ENCODE measurements at regions not wholly inside any gene's neighbourhood (a gene's known extent, or its start where the extent isn't known, plus 50 kb on each side); places are given as distances from the start of the nearest gene placed in this dataset.
"Not testable (repeated sequence)": the region's sequence is repeated elsewhere in the genome, so short reads cannot be mapped to it uniquely, and the experiment has no call there.

DNA sequence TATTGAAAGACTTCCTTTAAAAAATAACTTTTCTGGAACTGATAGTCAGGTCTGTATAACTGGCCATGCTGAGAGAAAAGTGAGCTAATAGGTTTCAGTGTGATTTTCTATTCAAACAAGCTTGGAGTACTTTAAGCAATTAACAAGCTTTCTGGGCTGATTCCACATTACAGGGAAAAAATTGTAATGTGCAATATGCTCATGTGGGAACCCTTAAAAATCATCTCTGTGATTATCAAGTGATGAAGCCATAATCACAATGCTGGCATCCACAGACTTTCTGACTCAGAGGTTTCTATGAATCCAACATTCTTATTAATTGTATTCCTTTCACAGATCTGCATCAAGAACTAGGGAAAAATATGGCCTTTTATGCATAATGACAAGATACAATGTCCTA is 212.2 kb upstream of the ACO1 start:
- intact Hi-C loops (cut with DNase I): no loop called here
- Histone ChIP-seq H3K27me3 (no peaks in the 10 kb centered on the region), H3K4me3 (replicated peaks in 1 of 3) (no peak overlapping the region), H3K36me3 (no peaks in the 10 kb centered on the region), H3K4me1 (no peaks in the 10 kb centered on the region), H3K27ac (no peak overlapping the region), H3K9me3 (no peaks in the 10 kb centered on the region)
- no peak for DNase-seq
- TF ChIP-seq, protein P1, sequence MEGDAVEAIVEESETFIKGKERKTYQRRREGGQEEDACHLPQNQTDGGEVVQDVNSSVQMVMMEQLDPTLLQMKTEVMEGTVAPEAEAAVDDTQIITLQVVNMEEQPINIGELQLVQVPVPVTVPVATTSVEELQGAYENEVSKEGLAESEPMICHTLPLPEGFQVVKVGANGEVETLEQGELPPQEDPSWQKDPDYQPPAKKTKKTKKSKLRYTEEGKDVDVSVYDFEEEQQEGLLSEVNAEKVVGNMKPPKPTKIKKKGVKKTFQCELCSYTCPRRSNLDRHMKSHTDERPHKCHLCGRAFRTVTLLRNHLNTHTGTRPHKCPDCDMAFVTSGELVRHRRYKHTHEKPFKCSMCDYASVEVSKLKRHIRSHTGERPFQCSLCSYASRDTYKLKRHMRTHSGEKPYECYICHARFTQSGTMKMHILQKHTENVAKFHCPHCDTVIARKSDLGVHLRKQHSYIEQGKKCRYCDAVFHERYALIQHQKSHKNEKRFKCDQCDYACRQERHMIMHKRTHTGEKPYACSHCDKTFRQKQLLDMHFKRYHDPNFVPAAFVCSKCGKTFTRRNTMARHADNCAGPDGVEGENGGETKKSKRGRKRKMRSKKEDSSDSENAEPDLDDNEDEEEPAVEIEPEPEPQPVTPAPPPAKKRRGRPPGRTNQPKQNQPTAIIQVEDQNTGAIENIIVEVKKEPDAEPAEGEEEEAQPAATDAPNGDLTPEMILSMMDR (IDR thresholded peaks at IDR 0.05): no peak
- no peak for TF ChIP-seq POLR2A (IDR thresholded peaks at IDR 0.05)

GRCh38 chr9:32177396-32177795 is 207.0 kb upstream of the ACO1 start:
- H3K4me3 ChIP-seq (replicated peaks in 1 of 3): no peak overlapping the region
- DNase-seq: no peak
- intact Hi-C loops (cut with DNase I): no loop called here
- H3K36me3 ChIP-seq: no peaks in the 10 kb centered on the region
- no peaks in the 10 kb centered on the region for H3K9me3 ChIP-seq
- no peak overlapping the region for H3K27ac ChIP-seq
- no peak for TF ChIP-seq POLR2A (IDR thresholded peaks at IDR 0.05)
- TF ChIP-seq, protein P1 (IDR thresholded peaks at IDR 0.05): no peak
- 74 to 77% methylated on average over 3 of the region's 3 CpGs for WGBS, 2 donors
- H3K27me3 ChIP-seq: no peaks in the 10 kb centered on the region
- no peaks in the 10 kb centered on the region for H3K4me1 ChIP-seq

GRCh38 chr9:32180597-32180996 is 203.8 kb upstream of the ACO1 start:
- no peak for TF ChIP-seq POLR2A (IDR thresholded peaks at IDR 0.05)
- TF ChIP-seq, protein P1 (IDR thresholded peaks at IDR 0.05): no peak
- Histone ChIP-seq H3K27ac (no peak overlapping the region), H3K9me3 (no peaks in the 10 kb centered on the region), H3K27me3 (no peaks in the 10 kb centered on the region), H3K36me3 (no peaks in the 10 kb centered on the region), H3K4me1 (no peaks in the 10 kb centered on the region), H3K4me3 (replicated peaks in 1 of 3) (no peak overlapping the region)
- no peak for DNase-seq
- intact Hi-C loops (cut with DNase I): no loop called here
- 77 to 89% methylated on average over 1 of the region's 1 CpG for WGBS, 2 donors

DNA sequence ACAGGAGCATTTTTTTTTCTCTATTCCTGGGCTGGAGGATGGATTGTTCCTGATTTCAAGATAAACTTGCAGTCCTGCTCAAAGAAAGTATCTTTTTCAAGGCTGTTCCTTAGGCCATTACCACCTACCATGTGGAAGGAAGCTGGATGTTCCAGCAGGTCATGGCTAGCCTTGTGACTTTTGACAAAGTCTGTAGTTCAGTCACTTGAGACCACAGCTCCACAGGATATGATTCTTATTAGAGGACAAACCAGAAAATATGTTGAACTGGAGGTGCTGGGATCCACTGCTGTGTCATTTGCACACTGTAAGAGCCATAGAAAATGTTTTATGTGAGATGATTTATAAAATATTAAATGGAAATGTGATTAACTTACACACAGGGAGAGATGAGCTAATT is 184.2 kb upstream of the ACO1 start:
- no peak for TF ChIP-seq POLR2A (IDR thresholded peaks at IDR 0.05)
- TF ChIP-seq, protein P1 (IDR thresholded peaks at IDR 0.05): no peak
- Histone ChIP-seq H3K36me3 (no peaks in the 10 kb centered on the region), H3K9me3 (no peaks in the 10 kb centered on the region), H3K4me3 (replicated peaks in 1 of 3) (no peak overlapping the region), H3K4me1 (no peaks in the 10 kb centered on the region), H3K27me3 (no peaks in the 10 kb centered on the region), H3K27ac (no peak overlapping the region)
- no peak for DNase-seq
- intact Hi-C loops (cut with DNase I): no loop called here

DNA sequence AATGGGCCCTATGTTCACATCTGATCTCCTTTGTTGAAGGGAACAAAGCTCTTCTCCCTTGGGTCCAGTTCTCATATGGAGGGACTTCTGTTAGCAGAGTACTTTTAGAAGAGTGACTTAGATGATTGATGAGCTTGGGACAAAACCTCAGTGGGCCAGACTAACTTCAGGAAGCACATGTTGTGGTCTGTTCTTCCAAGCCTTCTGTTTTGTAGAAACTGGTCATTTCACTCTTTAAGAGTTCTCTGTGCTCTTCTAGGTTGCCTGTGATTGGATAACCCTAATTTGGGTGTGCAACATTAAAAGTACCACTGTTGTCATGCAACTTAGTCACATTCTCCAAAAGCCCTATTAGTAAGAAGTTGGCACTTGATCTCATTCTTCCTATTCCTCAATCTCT is 183.5 kb upstream of the ACO1 start:
- H3K9me3 ChIP-seq: no peaks in the 10 kb centered on the region
- H3K27ac ChIP-seq: no peak overlapping the region
- H3K27me3 ChIP-seq: no peaks in the 10 kb centered on the region
- no peak for DNase-seq
- H3K4me3 ChIP-seq (replicated peaks in 1 of 3): no peak overlapping the region
- no peaks in the 10 kb centered on the region for H3K4me1 ChIP-seq
- no peaks in the 10 kb centered on the region for H3K36me3 ChIP-seq
- intact Hi-C loops (cut with DNase I): no loop called here
- TF ChIP-seq, protein P1 (IDR thresholded peaks at IDR 0.05): no peak
- TF ChIP-seq POLR2A (IDR thresholded peaks at IDR 0.05): no peak

- H3K27me3 ChIP-seq; H3K36me3 ChIP-seq; H3K4me1 ChIP-seq; H3K4me3 ChIP-seq (replicated peaks in 1 of 3); intact Hi-C loops (cut with DNase I); DNase-seq; H3K9me3 ChIP-seq; H3K27ac ChIP-seq: not testable (repeated sequence)
- 60 to 68% methylated on average over 3 of the region's 3 CpGs for WGBS, 2 donors
Observed at GRCh38 chr9:32209164-32209563, 175.3 kb upstream of the ACO1 start.

Measured in thyroid gland (tissue), 4 donors.